SH-SY5Y (cell line): ENCODE measurements at regions not wholly inside any gene's neighbourhood (a gene's known extent, or its start where the extent isn't known, plus 50 kb on each side); places are given as distances from the start of the nearest gene placed in this dataset.

Experiments used
- GATA2 ChIP-seq: IDR thresholded peaks from 2 replicates; pipeline ENCODE4 v1.6.1; 2011; ENCODE audit warnings: mild to moderate bottlenecking, low read depth, low read length
- GATA3 ChIP-seq: IDR thresholded peaks from 2 replicates; pipeline ENCODE4 v1.6.1; 2011; ENCODE audit warnings: low read depth, mild to moderate bottlenecking, low read length, moderate library complexity

GRCh38 chr13:78376822-78377221, 226.5 kb downstream of the POU4F1 start:
- TF ChIP-seq GATA3 (no peak), GATA2 (no peak)
